Inferior parietal cortex (tissue), 1 donor: ENCODE measurements at regions not wholly inside any gene's neighbourhood (a gene's known extent, or its start where the extent isn't known, plus 50 kb on each side); places are given as distances from the start of the nearest gene placed in this dataset.
"Not testable (repeated sequence)": the region's sequence is repeated elsewhere in the genome, so short reads cannot be mapped to it uniquely, and the experiment has no call there.

Experiments
- DNase-seq: peaks from one replicate; pipeline ENCODE4 v3.0.0-alpha.2; 2016; ENCODE audit errors: extremely low spot score

- no peak for DNase-seq
Observed at GRCh38 chr3:153268564-153269279, 106.7 kb downstream of the RAP2B start.

GRCh38 chr3:153269730-153270129 lies 107.7 kb downstream of the RAP2B start:
- DNase-seq: no peak

- DNase-seq: no peak
Observed at GRCh38 chr3:153273217-153273616, 111.2 kb downstream of the RAP2B start.

- no peak for DNase-seq
Observed at GRCh38 chr3:153273767-153274435, 111.9 kb downstream of the RAP2B start.

- no peak for DNase-seq
Observed at GRCh38 chr3:153274561-153274960, 112.5 kb downstream of the RAP2B start.

- DNase-seq: no peak
Observed at GRCh38 chr3:153275514-153275913, 113.5 kb downstream of the RAP2B start.

- no peak for DNase-seq
Observed at GRCh38 chr3:153277029-153277428, 115.0 kb downstream of the RAP2B start.

- not testable (repeated sequence) for DNase-seq
Observed at GRCh38 chr3:153281236-153281997, 119.4 kb downstream of the RAP2B start.

- no peak for DNase-seq
Observed at GRCh38 chr3:153282355-153282754, 120.3 kb downstream of the RAP2B start.

- DNase-seq: no peak
Observed at GRCh38 chr3:153284282-153284938, 122.4 kb downstream of the RAP2B start.

GRCh38 chr3:153285194-153285641 lies 123.2 kb downstream of the RAP2B start:
- DNase-seq: no peak

GRCh38 chr3:153285982-153286381 lies 124.0 kb downstream of the RAP2B start:
- DNase-seq: no peak

GRCh38 chr3:153287017-153287416 lies 125.0 kb downstream of the RAP2B start:
- no peak for DNase-seq

- DNase-seq: peak; percentile 55
Observed at GRCh38 chr3:153289334-153289808, 127.3 kb downstream of the RAP2B start.

- no peak for DNase-seq
Observed at GRCh38 chr3:153290268-153291015, 128.4 kb downstream of the RAP2B start.

GRCh38 chr3:153291059-153291685 lies 129.1 kb downstream of the RAP2B start:
- DNase-seq: no peak

GRCh38 chr3:153293265-153293664 lies 131.2 kb downstream of the RAP2B start:
- no peak for DNase-seq

GRCh38 chr3:153295901-153296300 lies 133.9 kb downstream of the RAP2B start:
- no peak for DNase-seq

- DNase-seq: no peak
Observed at GRCh38 chr3:153305189-153305588, 143.2 kb downstream of the RAP2B start.

- no peak for DNase-seq
Observed at GRCh38 chr3:153311541-153311940, 149.5 kb downstream of the RAP2B start.
